HG03378 (cell line): ENCODE measurements at regions not wholly inside any gene's neighbourhood (a gene's known extent, or its start where the extent isn't known, plus 50 kb on each side); places are given as distances from the start of the nearest gene placed in this dataset.

Source experiments
- ATAC-seq: cut with Tn5 transposase; IDR thresholded peaks from one replicate; pipeline ENCODE4 v1.9.1; 2021; ENCODE audit warnings: mild to moderate bottlenecking, moderate library complexity; ENCODE audit not compliant: unreplicated experiment

- ATAC-seq = no peak
These were observed 51.2 kb upstream of the NFASC start for GRCh38 chr1:204819495-204819894.
